Activated naive CD8-positive, alpha-beta T cell treated with anti-CD3 and anti-CD28 coated beads, Interleukin-2, amount 50 U/mL, for 24 hours (primary cell): ENCODE measurements at regions not wholly inside any gene's neighbourhood (a gene's known extent, or its start where the extent isn't known, plus 50 kb on each side); places are given as distances from the start of the nearest gene placed in this dataset.

ENCODE experiments used
- ATAC-seq: fragments of 150-1000 bp; cut with Tn5 transposase; one replicate; pipeline ENCODE4 v1.10.0; 2021
- DNase-seq: peaks from one replicate; pipeline ENCODE4 v3.0.0; 2021
- H3K27ac Mint-ChIP-seq: one replicate; pipeline ENCODE4 v1.8.0; 2021; ENCODE audit warnings: mild to moderate bottlenecking, mixed read lengths
- H3K27me3 Mint-ChIP-seq: one replicate; pipeline ENCODE4 v1.8.0; 2021; ENCODE audit warnings: mixed read lengths
- H3K36me3 Mint-ChIP-seq: one replicate; pipeline ENCODE4 v1.8.0; 2021; ENCODE audit warnings: low read depth, mixed read lengths
- H3K4me1 Mint-ChIP-seq: one replicate; pipeline ENCODE4 v1.8.0; 2021; ENCODE audit warnings: mixed read lengths
- H3K4me3 Mint-ChIP-seq: one replicate; pipeline ENCODE4 v1.8.0; 2021; ENCODE audit warnings: mild to moderate bottlenecking, moderate library complexity, mixed read lengths
- H3K9me3 Mint-ChIP-seq: one replicate; pipeline ENCODE4 v1.8.0; 2021; ENCODE audit warnings: mixed read lengths

GRCh38 chr7:32175099-32175498, 104.9 kb upstream of the PDE1C start:
- no peaks in the 10 kb centered on the region for H3K27me3 Mint-ChIP-seq
- DNase-seq (no peak), ATAC-seq (no peak)
- no peaks in the 10 kb centered on the region for H3K9me3 Mint-ChIP-seq
- H3K27ac Mint-ChIP-seq: no peak overlapping the region
- no peaks in the 10 kb centered on the region for H3K36me3 Mint-ChIP-seq
- H3K4me3 Mint-ChIP-seq: no peak overlapping the region
- H3K4me1 Mint-ChIP-seq: no peaks in the 10 kb centered on the region

GRCh38 chr7:32171248-32171647, 101.0 kb upstream of the PDE1C start:
- DNase-seq: no peak
- Mint-ChIP-seq H3K4me1 (no peaks in the 10 kb centered on the region), H3K27me3 (no peaks in the 10 kb centered on the region)

GRCh38 chr7:32170838-32171237, 100.6 kb upstream of the PDE1C start:
- ATAC-seq (no peak), DNase-seq (no peak)
- Mint-ChIP-seq H3K4me3 (no peak overlapping the region), H3K27me3 (no peaks in the 10 kb centered on the region), H3K9me3 (no peaks in the 10 kb centered on the region), H3K27ac (no peak overlapping the region), H3K36me3 (no peaks in the 10 kb centered on the region), H3K4me1 (no peaks in the 10 kb centered on the region)

More at GRCh38 chr7:32171248-32171647, 101.0 kb upstream of the PDE1C start:
- ATAC-seq: no peak
- Mint-ChIP-seq H3K36me3 (no peaks in the 10 kb centered on the region), H3K27ac (no peak overlapping the region), H3K9me3 (no peaks in the 10 kb centered on the region), H3K4me3 (no peak overlapping the region)

GRCh38 chr7:32169228-32169627, 99.0 kb upstream of the PDE1C start:
- H3K9me3 Mint-ChIP-seq: no peaks in the 10 kb centered on the region
- DNase-seq (no peak), ATAC-seq (no peak)
- H3K27ac Mint-ChIP-seq: no peak overlapping the region
- H3K4me3 Mint-ChIP-seq: no peak overlapping the region
- H3K36me3 Mint-ChIP-seq: no peaks in the 10 kb centered on the region
- H3K4me1 Mint-ChIP-seq: no peaks in the 10 kb centered on the region
- no peaks in the 10 kb centered on the region for H3K27me3 Mint-ChIP-seq

DNA sequence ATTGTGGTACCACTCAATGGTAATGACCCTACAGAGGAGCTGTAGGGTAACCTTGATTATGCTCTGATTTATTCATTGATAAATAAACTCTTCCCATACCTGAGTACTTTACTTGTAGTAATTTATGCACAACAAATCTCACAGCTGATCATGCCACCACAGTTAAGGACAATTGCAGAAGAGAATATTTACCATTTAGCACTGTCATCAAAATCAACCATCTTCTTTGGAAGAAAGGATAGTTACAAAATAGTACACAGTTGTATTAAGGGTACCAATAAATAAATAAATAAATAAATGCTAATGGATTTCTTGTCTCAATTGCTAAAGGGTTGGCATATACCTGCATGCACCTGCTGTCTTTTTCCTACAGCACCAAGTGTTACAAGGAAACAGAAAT, 97.6 kb upstream of the PDE1C start:
- H3K4me1 Mint-ChIP-seq: no peaks in the 10 kb centered on the region
- ATAC-seq (no peak), DNase-seq (no peak)
- no peak overlapping the region for H3K27ac Mint-ChIP-seq
- H3K27me3 Mint-ChIP-seq: no peaks in the 10 kb centered on the region
- H3K9me3 Mint-ChIP-seq: no peaks in the 10 kb centered on the region
- no peaks in the 10 kb centered on the region for H3K36me3 Mint-ChIP-seq
- no peak overlapping the region for H3K4me3 Mint-ChIP-seq

GRCh38 chr7:32167256-32167655, 97.0 kb upstream of the PDE1C start:
- H3K27ac Mint-ChIP-seq: no peak overlapping the region
- DNase-seq (no peak), ATAC-seq (no peak)
- H3K9me3 Mint-ChIP-seq: no peaks in the 10 kb centered on the region
- no peaks in the 10 kb centered on the region for H3K4me1 Mint-ChIP-seq
- no peaks in the 10 kb centered on the region for H3K36me3 Mint-ChIP-seq
- H3K27me3 Mint-ChIP-seq: no peaks in the 10 kb centered on the region
- H3K4me3 Mint-ChIP-seq: no peak overlapping the region

DNA sequence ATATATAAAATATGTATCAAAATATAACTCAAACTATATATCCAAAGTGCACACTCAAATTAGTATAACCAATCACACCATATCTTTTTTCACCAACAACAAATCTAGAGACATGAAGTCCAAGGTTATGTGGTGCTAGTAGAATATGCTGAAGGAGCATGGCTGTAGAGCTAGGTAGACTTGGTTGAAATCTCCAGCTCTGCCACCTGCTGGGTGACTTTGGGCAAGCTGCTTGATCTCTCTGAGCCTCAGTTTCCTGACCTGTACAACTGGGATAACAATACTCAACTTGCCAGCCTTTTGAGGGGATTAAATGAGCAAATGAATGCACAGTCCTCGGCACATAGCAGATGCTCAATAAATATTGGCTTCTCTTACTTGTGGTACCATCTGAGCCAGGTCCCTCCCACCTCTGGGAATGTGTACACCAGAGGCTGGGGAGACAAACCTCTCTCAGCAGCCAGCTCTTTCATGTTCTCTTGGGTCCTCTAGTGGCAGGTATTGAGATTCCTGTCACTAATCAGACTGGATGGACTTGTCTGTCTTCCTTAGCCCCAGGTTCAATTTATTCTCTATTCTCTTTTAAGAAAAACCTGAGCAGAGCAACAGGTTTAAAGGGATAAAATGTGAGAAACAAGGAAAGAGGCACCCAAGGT, 94.3 kb upstream of the PDE1C start:
- Mint-ChIP-seq H3K4me1 (no peaks in the 10 kb centered on the region), H3K27me3 (no peaks in the 10 kb centered on the region), H3K9me3 (peaks cover 1% of the 10 kb centered on the region), H3K4me3 (no peak overlapping the region), H3K27ac (no peak overlapping the region), H3K36me3 (no peaks in the 10 kb centered on the region)
- ATAC-seq (no peak), DNase-seq (no peak)

- Mint-ChIP-seq H3K9me3 (peaks cover 3% of the 10 kb centered on the region), H3K4me3 (no peak overlapping the region), H3K27ac (no peak overlapping the region), H3K36me3 (no peaks in the 10 kb centered on the region), H3K27me3 (no peaks in the 10 kb centered on the region), H3K4me1 (no peaks in the 10 kb centered on the region)
- ATAC-seq: no peak
- DNase-seq: no peak
Observed at GRCh38 chr7:32163896-32164295, 93.7 kb upstream of the PDE1C start.

DNA sequence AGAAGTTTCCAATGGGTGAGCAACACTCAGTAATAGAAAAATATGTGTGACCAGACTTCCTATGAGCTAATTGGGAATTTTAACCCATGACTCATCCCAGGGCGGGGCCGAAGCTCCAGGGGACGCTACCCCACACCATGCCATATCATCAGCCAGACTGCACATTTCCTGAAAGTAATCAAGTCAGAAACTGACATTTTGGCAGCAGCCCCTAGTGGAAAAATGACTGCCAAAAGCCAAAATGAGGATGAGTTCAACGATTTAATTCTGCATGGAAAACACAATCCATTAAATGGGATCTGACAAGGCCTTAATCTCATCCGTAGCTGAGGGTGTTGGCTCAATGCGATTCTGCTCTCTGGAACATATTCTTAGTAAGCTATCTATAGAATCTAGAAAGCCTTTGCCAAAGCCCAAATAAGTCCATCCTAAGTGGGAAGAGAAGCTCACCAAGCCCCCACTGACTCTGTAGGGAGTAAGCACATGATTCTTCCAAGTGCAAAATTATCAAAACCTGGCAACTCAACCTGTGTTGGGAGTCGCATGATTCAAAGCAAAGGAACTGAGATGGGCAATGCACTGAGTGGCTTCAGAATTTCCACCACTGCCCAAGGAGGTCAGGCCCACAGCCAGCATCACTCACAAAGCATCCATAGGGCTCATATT, 93.1 kb upstream of the PDE1C start:
- no peaks in the 10 kb centered on the region for H3K4me1 Mint-ChIP-seq
- H3K27ac Mint-ChIP-seq: no peak overlapping the region
- H3K4me3 Mint-ChIP-seq: no peak overlapping the region
- peaks cover 3% of the 10 kb centered on the region for H3K9me3 Mint-ChIP-seq
- no peaks in the 10 kb centered on the region for H3K27me3 Mint-ChIP-seq
- no peak for ATAC-seq
- no peak for DNase-seq
- no peaks in the 10 kb centered on the region for H3K36me3 Mint-ChIP-seq

GRCh38 chr7:32161708-32162107, 91.5 kb upstream of the PDE1C start:
- Mint-ChIP-seq H3K27me3 (no peaks in the 10 kb centered on the region), H3K27ac (no peak overlapping the region), H3K4me1 (no peaks in the 10 kb centered on the region), H3K9me3 (peaks cover 3% of the 10 kb centered on the region), H3K4me3 (no peak overlapping the region), H3K36me3 (no peaks in the 10 kb centered on the region)
- DNase-seq: no peak
- no peak for ATAC-seq

DNA sequence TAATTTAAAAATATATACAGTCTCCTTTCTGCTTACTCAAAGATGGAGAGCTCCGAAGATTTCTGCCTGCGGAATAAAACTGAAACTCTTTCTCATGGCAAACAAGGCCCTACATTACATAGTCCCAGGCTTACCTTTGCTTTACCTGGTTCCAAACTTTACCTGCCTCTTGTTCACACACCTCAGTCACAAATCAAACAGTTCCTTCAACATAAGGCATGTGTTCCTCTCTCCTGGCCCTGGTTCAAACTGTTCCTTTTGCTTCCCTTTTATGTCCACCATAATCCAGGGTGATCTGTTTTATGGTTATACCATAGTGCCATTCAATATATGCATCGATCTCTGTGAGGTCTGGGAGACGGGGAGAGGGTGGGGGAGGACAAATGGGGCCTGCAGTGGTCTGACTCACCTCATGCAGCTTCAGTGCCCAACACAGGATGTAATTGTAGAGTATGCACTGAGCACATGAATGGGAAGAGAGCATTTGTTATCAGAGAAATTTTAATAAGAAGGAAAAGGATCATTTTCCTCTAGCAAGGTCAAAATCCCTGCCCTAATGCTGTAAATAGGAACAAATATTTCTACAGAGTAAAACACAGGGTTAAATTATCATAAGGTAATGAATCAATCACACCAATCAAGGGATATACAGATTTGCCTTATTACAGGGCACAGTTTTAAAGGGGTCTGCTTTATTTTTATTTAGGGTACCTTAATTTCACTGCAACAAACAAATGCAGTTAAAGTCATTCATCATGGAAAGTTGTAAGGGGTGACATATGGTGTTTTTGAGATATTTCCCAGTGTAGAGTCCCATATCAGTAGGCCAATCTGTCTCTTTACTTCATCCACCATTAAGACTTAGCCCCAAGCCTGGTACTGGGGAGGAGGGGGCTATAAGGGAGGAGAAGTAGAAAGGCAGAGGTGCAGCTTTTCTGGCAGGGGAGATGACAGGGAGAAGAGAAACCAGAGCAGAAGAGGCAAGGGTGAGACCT, 88.8 kb upstream of the PDE1C start:
- peaks cover 2% of the 10 kb centered on the region for H3K27me3 Mint-ChIP-seq
- no peaks in the 10 kb centered on the region for H3K4me1 Mint-ChIP-seq
- no peak for ATAC-seq
- peaks cover 3% of the 10 kb centered on the region for H3K9me3 Mint-ChIP-seq
- H3K36me3 Mint-ChIP-seq: no peaks in the 10 kb centered on the region
- no peak overlapping the region for H3K4me3 Mint-ChIP-seq
- DNase-seq: no peak
- no peak overlapping the region for H3K27ac Mint-ChIP-seq

DNA sequence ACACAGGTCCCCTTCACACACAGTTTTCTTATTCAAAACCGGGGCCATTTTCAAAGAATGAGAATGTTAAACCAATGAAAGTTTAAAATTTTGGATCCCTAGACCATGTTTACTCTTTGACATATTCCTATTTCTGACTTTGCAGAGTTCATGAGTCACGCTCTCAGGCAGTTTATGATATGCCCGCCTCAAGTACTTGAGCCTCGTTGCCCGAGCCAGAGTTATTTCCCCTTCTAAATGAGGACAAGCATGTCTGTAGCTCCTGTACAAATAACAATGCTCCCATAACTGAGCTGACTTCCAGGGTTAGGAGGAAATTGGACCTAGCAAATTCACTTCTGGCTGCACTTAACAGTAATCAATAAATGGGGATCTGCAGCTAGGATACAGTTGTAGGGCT, 87.9 kb upstream of the PDE1C start:
- ATAC-seq (no peak), DNase-seq (no peak)
- H3K4me1 Mint-ChIP-seq: no peaks in the 10 kb centered on the region
- no peak overlapping the region for H3K4me3 Mint-ChIP-seq
- no peak overlapping the region for H3K27ac Mint-ChIP-seq
- peaks cover 3% of the 10 kb centered on the region for H3K9me3 Mint-ChIP-seq
- H3K36me3 Mint-ChIP-seq: no peaks in the 10 kb centered on the region
- H3K27me3 Mint-ChIP-seq: peaks cover 2% of the 10 kb centered on the region

DNA sequence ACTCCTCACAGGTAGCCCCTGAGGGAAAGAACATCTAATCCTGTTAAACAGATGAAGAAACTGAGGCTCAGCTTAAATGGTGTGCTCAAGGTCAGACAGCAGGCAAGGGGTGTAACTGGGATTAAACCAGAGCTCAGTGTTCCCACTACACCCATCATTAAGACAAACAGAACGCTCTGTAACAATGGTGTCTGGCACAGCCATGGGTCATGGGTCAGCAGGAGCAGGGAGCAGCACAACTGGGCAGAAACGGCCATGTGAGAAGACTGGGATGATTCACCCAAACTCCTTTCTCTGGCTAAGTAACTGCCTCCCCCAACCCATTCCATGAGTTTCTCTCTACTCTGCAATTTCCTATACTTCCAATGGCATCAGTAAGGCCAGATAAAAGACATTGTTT, 85.5 kb upstream of the PDE1C start:
- no peaks in the 10 kb centered on the region for H3K36me3 Mint-ChIP-seq
- ATAC-seq (no peak), DNase-seq (no peak)
- H3K4me3 Mint-ChIP-seq: no peak overlapping the region
- peaks cover 3% of the 10 kb centered on the region for H3K9me3 Mint-ChIP-seq
- H3K27ac Mint-ChIP-seq: no peak overlapping the region
- H3K4me1 Mint-ChIP-seq: no peaks in the 10 kb centered on the region
- peaks cover 2% of the 10 kb centered on the region for H3K27me3 Mint-ChIP-seq

DNA sequence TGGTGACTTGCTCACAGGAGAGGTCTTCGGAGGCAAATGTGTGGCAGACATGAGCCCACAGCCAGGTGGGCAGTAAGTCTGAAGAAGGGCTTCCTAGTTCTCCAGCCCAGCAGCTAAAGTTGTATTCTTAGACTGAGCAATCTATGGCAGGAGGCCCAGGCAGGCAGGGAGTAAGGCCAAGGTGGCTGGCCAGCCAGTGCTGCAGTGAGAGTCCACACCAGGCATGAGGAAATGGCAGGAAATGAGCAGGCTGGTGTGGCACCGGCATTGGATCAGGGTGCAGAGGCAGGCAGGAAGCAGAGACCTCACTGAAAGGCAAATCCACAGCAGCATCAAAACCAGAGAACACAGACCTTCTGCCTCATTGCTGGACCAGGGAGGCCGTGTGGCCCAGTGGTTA, 84.6 kb upstream of the PDE1C start:
- Mint-ChIP-seq H3K4me3 (no peak overlapping the region), H3K27me3 (peaks cover 2% of the 10 kb centered on the region), H3K4me1 (no peaks in the 10 kb centered on the region), H3K27ac (no peak overlapping the region), H3K36me3 (no peaks in the 10 kb centered on the region), H3K9me3 (peaks cover 3% of the 10 kb centered on the region)
- ATAC-seq (no peak), DNase-seq (no peak)

GRCh38 chr7:32153006-32153405, 82.8 kb upstream of the PDE1C start:
- Mint-ChIP-seq H3K27me3 (peaks cover 2% of the 10 kb centered on the region), H3K4me1 (no peaks in the 10 kb centered on the region), H3K27ac (no peak overlapping the region), H3K9me3 (no peaks in the 10 kb centered on the region), H3K4me3 (no peak overlapping the region), H3K36me3 (no peaks in the 10 kb centered on the region)
- no peak for DNase-seq
- no peak for ATAC-seq
